Esophagus (tissue), 2 donors: ENCODE measurements at regions not wholly inside any gene's neighbourhood (a gene's known extent, or its start where the extent isn't known, plus 50 kb on each side); places are given as distances from the start of the nearest gene placed in this dataset.

Source experiments
- H3K27ac ChIP-seq, 2 donors: one replicate each; pipeline ENCODE4 v1.5.1; 2013; ENCODE audit warnings: low read depth in 2 of 2, mild to moderate bottlenecking in 2 of 2, inconsistent platforms in 1 of 2, low read length in 1 of 2, moderate library complexity in 1 of 2
- H3K27me3 ChIP-seq, 2 donors: one replicate each; pipeline ENCODE4 v1.6.1; 2013; ENCODE audit warnings: low read length in 2 of 2, control low read depth in 1 of 2, mild to moderate bottlenecking in 1 of 2; ENCODE audit not compliant: insufficient read depth in 2 of 2, control insufficient read depth in 1 of 2
- H3K36me3 ChIP-seq, 2 donors: one replicate each; pipeline ENCODE4 v1.6.1; 2013; ENCODE audit warnings: low read length in 1 of 2; ENCODE audit not compliant: control insufficient read depth in 2 of 2, insufficient read depth in 2 of 2
- H3K4me1 ChIP-seq, 2 donors: one replicate each; pipeline ENCODE4 v1.6.1; 2013; ENCODE audit warnings: low read length in 1 of 2; ENCODE audit not compliant: control insufficient read depth in 2 of 2, insufficient read depth in 2 of 2
- H3K4me3 ChIP-seq, 2 donors: one replicate each; pipeline ENCODE4 v1.5.1; 2013; ENCODE audit warnings: low read length in 2 of 2, mild to moderate bottlenecking in 2 of 2, low read depth in 1 of 2, moderate library complexity in 1 of 2
- H3K9me3 ChIP-seq, 2 donors: one replicate each; pipeline ENCODE4 v1.6.1; 2013; ENCODE audit warnings: mild to moderate bottlenecking in 2 of 2, low read depth in 1 of 2, low read length in 1 of 2, moderate library complexity in 1 of 2; ENCODE audit not compliant: control insufficient read depth in 2 of 2, insufficient read depth in 1 of 2
- WGBS, 2 donors: extraction: QIAGEN DNeasy Blood & Tissue Kit; methylation state at CpG; one replicate each; pipeline ENCODE4 v1.1.7; 2013; 5-methylcytosine and 5-hydroxymethylcytosine counted together
- donor health status: healthy with polysubstance abuse.
- donor health status: Bipolar disorder and iron deficiency.

GRCh38 chr16:72291531-72291981 is 119.6 kb upstream of the PMFBP1 start:
- H3K27ac ChIP-seq = no peak overlapping the region
- no peaks in the 10 kb centered on the region for H3K36me3 ChIP-seq

DNA sequence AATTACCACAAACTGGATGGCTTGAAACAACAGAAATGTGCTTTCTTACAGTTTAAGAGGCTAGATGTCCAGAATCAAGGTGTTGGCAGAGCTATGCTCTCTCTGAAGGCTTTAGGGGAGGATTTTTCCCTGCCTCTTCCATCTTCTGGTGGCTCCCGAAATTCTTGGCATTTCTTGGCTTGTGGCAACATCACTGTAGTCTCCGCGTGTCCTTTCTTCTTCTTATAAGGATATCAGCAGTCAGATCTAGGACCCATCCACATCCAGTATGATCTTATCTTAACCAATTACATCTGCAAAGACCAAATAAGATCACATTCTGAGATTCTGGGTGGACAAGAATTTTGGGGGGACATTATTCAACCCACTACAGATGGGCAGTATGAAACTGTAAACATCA is 119.2 kb upstream of the PMFBP1 start:
- 59 to 71% methylated on average over 3 of the region's 3 CpGs for WGBS, 2 donors
- Histone ChIP-seq H3K36me3 (no peaks in the 10 kb centered on the region), H3K4me1 (no peaks in the 10 kb centered on the region), H3K4me3 (no peak overlapping the region), H3K9me3 (no peaks in the 10 kb centered on the region), H3K27me3 (no peaks in the 10 kb centered on the region), H3K27ac (no peak overlapping the region)

More at GRCh38 chr16:72291531-72291981, 119.6 kb upstream of the PMFBP1 start:
- H3K4me1 ChIP-seq = no peaks in the 10 kb centered on the region
- H3K4me3 ChIP-seq = no peak overlapping the region
- H3K9me3 ChIP-seq = no peaks in the 10 kb centered on the region
- no peaks in the 10 kb centered on the region for H3K27me3 ChIP-seq

DNA sequence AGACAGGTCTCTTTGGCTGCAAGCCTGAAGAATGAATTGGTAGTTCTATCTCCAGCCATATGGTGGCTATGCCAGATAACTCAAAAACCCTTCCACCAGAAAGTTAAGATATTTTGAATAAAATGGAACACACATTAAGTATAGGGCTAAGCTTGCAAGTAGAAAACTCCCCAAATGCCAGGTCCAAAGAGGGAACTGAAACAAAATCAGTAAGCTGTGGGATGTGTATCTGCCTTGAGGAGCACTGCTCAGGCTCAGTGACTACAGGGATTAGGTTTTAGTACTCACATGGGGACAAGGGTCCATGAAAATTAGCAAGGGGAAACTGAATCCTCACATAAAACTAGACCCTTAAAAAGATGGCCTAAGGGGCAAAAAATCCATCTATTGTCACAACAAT is 115.7 kb upstream of the PMFBP1 start:
- no peaks in the 10 kb centered on the region for H3K4me1 ChIP-seq
- no peaks in the 10 kb centered on the region for H3K36me3 ChIP-seq
- H3K9me3 ChIP-seq = no peaks in the 10 kb centered on the region
- no peak overlapping the region for H3K27ac ChIP-seq
- H3K4me3 ChIP-seq = no peak overlapping the region
- H3K27me3 ChIP-seq = no peaks in the 10 kb centered on the region

- no peaks in the 10 kb centered on the region for H3K9me3 ChIP-seq
- no peaks in the 10 kb centered on the region for H3K36me3 ChIP-seq
- 92 to 94% methylated on average over 3 of the region's 3 CpGs for WGBS, 2 donors
- no peak overlapping the region for H3K4me3 ChIP-seq
- H3K4me1 ChIP-seq = no peaks in the 10 kb centered on the region
- H3K27me3 ChIP-seq = no peaks in the 10 kb centered on the region
- no peak overlapping the region for H3K27ac ChIP-seq
Measured at GRCh38 chr16:72286936-72287620, 115.1 kb upstream of the PMFBP1 start.

GRCh38 chr16:72285728-72286127 is 113.8 kb upstream of the PMFBP1 start:
- 87 to 94% methylated on average over 6 of the region's 6 CpGs for WGBS, 2 donors
- Histone ChIP-seq H3K36me3 (no peaks in the 10 kb centered on the region), H3K27me3 (no peaks in the 10 kb centered on the region), H3K4me1 (no peaks in the 10 kb centered on the region), H3K27ac (no peak overlapping the region), H3K9me3 (no peaks in the 10 kb centered on the region), H3K4me3 (no peak overlapping the region)

DNA sequence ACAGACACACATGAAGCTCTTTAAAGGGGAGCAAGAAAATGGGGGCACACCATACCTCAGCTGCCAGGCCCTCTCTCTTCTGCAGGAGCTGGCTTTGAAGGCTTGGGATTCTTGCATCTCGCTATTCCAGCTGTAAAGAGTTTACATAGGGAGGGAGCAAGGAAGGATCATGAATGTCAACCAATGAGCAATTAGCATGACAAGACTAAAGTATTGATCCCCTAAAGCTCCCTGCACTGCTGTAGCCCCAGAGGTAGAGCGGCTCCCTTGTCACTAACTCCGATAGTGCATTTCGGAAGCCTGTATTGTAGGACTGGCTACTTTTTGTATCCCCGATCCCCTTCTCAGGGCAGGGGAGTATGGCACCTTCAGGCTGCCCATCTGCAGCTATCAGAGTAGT is 113.4 kb upstream of the PMFBP1 start:
- Histone ChIP-seq H3K4me3 (no peak overlapping the region), H3K9me3 (no peaks in the 10 kb centered on the region), H3K36me3 (no peaks in the 10 kb centered on the region), H3K27me3 (no peaks in the 10 kb centered on the region), H3K4me1 (no peaks in the 10 kb centered on the region), H3K27ac (no peak overlapping the region)
- 85 to 88% methylated on average over 5 of the region's 5 CpGs for WGBS, 2 donors

GRCh38 chr16:72284042-72284789 is 112.3 kb upstream of the PMFBP1 start:
- WGBS, 2 donors = 91 to 94% methylated on average over 13 of the region's 13 CpGs
- Histone ChIP-seq H3K4me1 (no peaks in the 10 kb centered on the region), H3K27me3 (no peaks in the 10 kb centered on the region), H3K36me3 (no peaks in the 10 kb centered on the region), H3K27ac (no peak overlapping the region), H3K4me3 (no peak overlapping the region), H3K9me3 (no peaks in the 10 kb centered on the region)

- Histone ChIP-seq H3K9me3 (no peaks in the 10 kb centered on the region), H3K4me1 (no peaks in the 10 kb centered on the region), H3K36me3 (no peaks in the 10 kb centered on the region), H3K27me3 (no peaks in the 10 kb centered on the region), H3K27ac (no peak overlapping the region), H3K4me3 (no peak overlapping the region)
- WGBS, 2 donors = 44 to 61% methylated on average over 1 of the region's 1 CpG
Measured at GRCh38 chr16:72282362-72282761, 110.4 kb upstream of the PMFBP1 start.

GRCh38 chr16:72278301-72278700 is 106.3 kb upstream of the PMFBP1 start:
- Histone ChIP-seq H3K27me3 (peaks cover 0 to 2% of the 10 kb centered on the region in 2 donors), H3K4me1 (no peaks in the 10 kb centered on the region), H3K4me3 (no peak overlapping the region), H3K36me3 (no peaks in the 10 kb centered on the region), H3K27ac (no peak overlapping the region), H3K9me3 (no peaks in the 10 kb centered on the region)
- 94 to 95% methylated on average over 3 of the region's 3 CpGs for WGBS, 2 donors

GRCh38 chr16:72277749-72278148 is 105.8 kb upstream of the PMFBP1 start:
- H3K36me3 ChIP-seq = no peaks in the 10 kb centered on the region
- WGBS, 2 donors = 72 to 75% methylated on average over 2 of the region's 2 CpGs
- H3K27ac ChIP-seq = no peak overlapping the region
- H3K27me3 ChIP-seq = peaks cover 0 to 2% of the 10 kb centered on the region in 2 donors
- no peaks in the 10 kb centered on the region for H3K9me3 ChIP-seq
- H3K4me1 ChIP-seq = no peaks in the 10 kb centered on the region
- no peak overlapping the region for H3K4me3 ChIP-seq
